Ecto neural progenitor cell (in vitro differentiated cells): ENCODE measurements at regions not wholly inside any gene's neighbourhood (a gene's known extent, or its start where the extent isn't known, plus 50 kb on each side); places are given as distances from the start of the nearest gene placed in this dataset.
A peak's percentile ranks its signal among the peaks of the same experiment; 100 is the strongest.
"Not testable (repeated sequence)": the region's sequence is repeated elsewhere in the genome, so short reads cannot be mapped to it uniquely, and the experiment has no call there.

Experiments used
- DNase-seq: peaks from one replicate; pipeline ENCODE4 v3.0.0-alpha.2; 2018; ENCODE audit warnings: low spot score

DNA sequence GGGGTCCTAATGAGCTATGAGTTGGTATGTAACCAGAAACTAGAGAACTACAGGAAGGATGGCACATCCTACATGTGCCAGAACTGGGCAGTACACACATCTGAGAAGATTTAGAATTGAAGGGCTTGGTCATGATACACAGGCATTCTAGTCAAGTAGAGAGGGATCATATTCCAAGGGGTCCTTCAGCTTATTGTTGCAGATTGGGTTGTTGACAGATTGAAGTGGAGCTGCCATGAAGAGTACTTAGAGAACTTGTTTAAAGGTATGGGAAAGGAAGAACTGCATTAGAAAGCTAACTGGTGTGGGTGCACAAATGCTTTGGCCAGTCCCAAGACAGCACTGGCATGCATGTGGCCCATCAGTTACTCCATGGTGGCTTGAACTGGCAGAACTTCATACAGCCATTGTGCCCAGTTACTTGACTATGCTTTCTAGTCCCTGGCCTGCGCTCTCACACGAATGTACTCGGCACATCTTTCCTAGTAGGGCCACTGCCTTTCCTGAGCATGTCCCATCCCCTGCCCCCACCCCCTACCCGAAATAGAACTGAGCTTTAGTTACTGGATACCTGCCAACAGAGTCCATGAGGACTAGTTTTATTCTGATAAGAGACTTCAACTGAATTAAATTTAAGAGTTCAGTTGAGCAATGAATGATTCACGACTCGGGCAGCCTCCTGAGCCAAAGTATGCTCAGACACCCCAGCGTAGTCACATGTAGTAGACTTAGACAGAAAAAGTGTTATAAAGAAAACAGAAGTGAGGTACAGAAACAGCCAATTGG, 64.0 kb downstream of the CCNG2 start:
- no peak for DNase-seq

DNA sequence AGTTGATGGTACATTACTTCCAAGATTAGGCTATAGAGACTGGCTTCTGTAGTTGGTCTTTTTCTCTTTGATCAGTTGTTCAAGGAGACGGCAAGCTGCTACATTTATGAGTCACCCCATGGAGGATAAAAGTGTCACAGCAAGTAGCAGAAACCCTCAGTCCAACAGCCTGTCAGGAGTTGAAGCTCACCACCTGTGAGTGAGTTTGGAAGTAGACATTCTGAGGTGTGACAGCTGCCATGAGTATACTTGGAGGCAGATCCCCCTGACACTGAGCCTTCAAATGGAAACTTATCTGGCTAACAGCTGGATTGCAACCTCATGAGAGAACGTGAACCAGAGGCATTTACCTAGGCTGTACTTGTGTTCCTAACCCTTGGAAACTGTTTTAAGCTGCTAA, 68.0 kb downstream of the CCNG2 start:
- DNase-seq = no peak

DNA sequence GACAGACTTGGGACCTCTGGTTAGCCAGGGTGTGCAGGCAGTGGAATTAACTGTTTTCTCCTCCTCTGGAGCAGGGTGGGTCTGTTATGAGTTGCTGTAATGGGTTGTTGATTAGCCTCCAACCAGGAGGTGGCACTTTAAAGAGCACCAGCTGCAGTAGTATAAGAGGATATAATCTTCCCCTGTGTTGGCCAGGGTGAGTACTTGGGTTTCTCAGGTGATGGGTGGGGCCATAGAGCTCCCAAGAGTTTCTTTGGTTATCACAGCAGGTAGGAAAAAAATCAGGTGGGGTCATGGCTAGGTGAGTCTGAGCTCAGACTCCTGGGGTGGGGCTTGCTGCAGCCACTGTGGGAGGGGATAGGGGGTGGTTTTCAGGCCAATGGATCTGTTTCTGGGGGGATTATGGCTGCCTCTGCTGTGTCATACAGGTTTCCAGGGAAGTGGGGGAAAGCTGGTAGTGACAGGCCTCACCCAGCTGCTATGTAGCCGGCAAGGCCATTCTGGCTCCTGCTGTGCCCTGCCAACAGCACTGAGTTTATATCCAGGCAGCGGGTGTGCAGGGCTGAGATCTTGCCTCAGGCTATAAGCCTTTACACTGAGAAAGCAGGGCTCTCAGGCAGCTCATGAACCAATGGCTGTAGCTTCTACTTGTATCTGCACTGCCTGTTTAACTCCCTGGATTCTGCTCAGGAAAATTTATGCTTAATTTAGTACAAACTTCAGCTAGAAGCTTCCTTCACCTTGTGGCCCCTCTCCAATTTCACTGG, 70.1 kb downstream of the CCNG2 start:
- DNase-seq = no peak

DNA sequence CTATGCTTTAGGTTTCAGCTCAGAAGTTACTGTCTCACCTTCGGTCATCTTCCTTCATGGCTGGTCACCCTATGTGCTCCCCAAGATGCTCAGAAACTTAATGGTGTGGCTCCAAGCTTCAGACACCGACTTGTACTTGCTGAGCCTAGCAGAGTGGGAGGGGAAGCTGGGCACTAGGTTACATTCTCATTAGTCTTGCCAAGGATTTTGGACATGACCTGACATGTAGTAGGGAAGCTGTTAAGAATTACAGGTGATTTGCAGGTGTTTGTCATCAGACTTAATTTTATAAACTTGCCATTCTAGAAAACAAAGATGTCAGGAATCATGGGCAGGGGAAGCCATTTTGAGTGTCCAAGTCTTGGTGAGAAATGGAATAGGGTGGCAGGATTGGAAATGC, 72.4 kb downstream of the CCNG2 start:
- DNase-seq = no peak

DNA sequence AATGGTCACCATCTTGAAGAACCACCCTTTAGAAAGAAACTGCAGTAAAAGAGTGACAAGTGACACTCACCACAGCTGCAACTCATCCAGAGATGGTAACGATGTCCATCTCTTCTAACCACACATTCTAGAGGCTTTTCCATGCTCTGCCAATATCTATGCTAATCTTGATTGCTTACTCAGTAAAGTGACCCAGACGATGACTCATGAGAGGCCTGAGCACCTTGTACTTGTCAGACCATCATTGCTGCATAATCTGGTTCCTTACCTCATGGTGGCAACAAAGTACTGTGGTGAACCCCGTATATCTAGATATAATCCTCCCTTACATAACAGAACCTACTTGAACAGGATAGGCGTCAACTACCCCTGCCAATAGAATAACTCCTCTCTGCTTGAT, 75.6 kb downstream of the CCNG2 start:
- no peak for DNase-seq

DNA sequence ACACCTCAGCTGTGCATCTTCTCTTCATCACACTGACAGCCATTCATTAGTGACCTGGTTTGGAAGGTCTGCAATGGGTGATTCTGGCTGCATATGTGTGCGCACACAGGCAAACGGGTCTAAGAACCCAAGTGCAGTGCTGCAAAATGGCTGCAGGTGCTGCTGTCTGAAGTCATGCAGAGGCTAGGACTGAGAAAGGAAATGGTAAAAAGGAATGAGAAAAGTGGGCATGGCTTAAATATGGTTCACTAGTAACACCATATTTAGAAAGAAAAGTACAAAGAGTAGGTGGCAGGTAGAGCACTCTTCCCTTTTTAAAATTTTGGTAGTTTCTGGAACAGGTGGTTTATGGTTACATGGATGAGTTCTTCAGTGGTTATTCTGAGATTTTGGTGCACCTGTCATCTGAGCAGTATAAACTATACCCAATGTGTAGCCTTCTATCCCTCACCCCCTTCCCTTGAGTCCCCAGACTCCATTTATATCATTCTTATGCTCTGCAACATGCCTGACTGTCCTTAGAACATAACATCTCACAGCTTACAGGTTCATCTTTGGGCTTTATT, 78.4 kb downstream of the CCNG2 start:
- DNase-seq = no peak

DNA sequence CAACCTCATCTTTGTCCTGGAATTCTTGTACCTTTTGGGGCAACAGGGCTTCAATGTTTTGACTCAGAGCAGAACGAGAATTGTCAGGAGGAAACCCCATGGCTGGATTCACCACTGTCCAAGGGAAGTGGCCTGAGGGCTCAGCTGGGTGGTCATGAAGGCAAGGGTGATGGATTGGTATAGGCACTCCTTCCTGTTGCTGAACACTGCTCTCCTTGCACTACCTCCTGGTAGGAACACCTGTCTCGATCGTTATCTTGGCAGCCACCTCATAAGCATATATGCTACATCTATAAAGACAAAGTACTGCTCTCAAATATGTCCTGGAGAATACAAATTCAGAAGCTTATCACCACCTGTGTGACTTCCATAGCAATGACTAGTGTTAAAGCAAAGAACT, 79.8 kb downstream of the CCNG2 start:
- no peak for DNase-seq

DNA sequence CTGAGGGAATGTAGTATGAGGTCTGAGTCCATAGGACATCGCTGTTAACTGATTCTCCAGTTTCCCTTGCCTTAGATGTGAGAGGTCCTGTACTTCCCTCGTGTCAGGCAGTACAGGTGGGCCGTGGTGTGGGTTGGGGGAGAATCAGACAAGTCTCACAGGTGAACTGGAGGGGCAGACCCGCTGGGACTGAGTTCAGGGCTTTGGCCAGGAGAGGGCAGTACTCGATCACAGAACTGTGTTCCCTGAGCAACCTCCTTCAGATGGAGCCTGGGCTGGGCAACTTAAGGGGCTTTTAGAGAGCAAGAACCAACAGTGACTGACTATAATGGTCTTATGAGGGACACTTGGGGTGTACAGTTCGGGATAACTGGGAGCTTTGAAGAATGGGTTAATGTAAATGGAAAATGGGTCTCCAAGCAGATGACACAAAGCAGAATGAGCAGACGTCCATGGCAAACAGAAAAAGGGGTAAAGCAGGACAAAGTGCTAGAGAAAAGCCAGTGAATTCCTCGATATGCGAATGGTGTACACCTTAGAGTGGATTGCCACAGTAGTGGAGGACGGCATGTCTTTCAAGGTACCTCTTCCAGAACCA, 83.6 kb downstream of the CCNG2 start:
- DNase-seq = peak; percentile 83

DNA sequence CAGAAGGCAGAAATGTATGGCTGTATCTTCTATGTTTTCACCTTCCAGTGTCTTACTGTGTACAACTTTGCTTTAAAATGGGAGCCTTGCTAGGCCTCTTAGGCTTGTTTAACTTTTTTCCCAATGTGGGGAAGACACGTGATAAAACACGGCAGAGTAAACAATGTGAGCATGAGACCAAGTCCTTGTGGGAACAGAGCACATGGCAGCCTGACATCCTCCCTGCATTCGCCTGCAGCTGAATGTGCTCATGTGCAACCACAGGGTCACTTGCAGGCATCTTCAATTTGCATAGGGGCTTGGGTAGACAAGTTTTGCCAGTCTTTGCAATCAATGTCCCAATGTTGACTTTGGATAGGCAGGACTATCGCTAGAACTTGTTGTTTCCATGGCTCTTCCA, 91.8 kb downstream of the CCNG2 start:
- DNase-seq = no peak

DNA sequence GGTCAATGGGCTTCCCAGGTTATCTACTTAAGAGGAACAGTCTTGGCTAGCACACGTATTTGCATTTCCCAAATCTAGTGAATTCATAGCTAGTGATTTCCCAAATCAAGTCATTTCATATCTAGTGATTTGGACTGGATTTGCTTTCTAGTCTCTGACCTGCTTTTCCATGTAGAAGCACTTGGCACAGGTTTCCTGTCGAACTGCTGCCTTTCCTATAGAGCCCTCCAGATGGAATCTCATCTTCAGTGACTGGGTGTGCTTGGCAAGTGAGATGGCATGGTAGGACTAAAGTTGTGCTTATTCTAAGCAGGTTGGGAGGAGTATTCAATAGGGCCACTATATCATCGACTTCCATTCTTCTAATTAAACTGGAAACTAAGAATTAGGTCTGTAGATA, 94.7 kb downstream of the CCNG2 start:
- DNase-seq = no peak

DNA sequence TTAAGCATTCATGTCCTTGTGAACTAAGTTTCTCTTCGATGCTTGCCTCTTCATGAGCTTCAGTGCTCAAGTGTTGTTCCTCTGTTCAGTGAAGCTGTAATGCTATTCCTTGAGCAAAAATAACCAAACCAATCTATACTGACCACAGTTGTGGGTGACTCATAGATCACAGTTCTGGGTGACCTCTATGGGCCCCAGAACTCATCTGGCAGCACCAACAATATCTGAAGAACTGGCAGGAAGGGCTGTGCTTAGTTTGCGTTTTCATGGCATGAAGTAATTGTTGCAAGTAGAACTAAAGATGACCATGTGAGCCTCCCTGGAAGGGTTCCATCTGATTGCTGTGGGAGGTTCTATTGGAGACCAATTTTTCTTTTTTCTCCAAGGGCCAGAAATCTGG, 106.2 kb downstream of the CCNG2 start:
- DNase-seq = no peak

DNA sequence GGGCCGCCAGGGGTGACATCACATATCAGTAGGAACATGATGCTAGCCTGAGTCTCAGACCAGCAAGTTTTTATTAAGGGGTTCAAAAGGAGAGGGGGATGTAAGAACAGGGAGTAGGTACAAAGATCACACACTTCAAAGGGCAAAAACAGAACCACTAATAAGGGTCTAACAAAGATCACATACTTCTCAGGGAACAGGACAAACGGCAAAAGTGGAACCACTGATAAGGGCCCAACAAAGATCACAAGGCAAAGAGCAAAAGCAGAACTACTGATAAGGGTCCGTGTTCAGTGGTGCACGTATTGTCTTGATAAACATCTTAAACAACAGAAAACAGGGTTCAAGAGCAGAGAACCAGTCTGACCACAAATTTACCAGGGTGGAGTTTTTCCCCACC, 107.0 kb downstream of the CCNG2 start:
- not testable (repeated sequence) for DNase-seq

DNA sequence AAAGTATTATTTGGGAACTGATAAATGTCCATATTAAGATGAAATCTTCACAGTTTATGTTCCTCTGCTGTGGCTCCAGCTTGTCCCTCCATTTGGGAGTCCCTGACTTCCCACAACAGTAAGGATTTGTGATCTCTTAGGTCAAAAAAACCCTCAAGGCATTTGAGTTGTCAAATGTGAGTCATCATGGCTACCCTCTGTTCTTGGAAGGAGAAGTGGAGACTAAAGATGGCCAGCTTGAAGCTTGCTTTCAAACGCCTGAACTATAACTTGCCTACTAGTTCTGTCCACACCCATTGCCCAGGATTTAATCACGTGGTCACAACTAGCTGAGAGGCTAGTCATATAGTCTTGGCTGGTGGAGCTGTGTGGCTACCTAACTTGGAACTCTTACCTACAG, 107.8 kb downstream of the CCNG2 start:
- DNase-seq = no peak

DNA sequence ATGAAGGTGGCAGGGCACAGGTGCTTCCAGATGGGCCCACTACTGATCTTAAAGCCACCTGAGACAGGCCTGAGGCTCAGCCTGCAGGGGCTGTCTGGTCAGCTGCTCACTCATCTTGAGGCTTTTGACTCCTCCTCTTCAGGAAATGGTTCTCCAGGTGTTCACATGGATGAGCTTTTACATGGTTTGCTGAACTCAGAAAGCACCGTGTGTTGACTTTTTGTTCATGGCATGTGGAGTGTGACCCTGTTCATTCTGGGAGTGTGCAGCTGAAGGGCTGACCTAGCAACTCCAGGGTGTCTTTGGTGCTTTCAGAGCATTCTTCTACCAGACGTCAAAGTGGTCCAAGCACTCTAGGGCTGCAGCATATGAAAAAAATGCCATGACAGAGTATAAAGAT, 111.1 kb downstream of the CCNG2 start:
- DNase-seq = no peak

DNA sequence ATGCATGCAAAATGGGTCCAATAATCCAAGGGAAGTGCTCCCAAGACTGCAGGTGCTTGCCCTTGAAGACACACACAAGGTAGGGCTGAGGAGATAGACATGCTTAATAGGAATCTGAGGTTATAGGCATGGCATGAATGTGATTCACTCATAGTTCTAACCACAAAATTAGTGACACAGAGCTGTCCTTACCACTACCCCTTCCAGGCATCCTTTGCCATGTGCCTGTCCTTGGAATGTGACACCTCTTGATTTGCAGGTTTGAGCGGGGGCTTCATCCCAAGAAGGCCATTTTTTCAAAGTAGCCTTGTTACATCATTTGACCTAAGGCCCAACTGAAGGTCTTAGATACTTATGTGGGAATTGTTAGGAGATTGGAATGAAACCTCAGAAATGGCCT, 112.5 kb downstream of the CCNG2 start:
- DNase-seq = no peak

DNA sequence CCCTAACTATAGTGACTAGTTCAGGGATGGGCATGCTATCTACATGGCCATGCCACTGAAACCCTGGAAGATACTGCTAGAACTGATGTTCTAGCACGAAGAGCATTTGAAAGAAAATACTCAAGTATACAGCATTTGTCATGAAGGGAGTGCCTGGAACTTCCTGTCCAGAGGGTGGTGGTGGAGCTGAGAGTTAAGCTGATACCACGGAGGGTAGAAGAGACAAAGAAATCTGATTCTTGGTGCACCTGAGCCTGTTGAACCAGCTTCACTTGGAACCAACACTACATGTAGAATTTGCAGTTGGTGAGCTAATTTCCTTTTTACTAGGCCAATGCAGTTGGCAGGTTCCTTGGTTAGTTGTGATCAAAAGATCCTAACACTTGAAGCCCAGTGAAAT, 116.4 kb downstream of the CCNG2 start:
- DNase-seq = no peak

DNA sequence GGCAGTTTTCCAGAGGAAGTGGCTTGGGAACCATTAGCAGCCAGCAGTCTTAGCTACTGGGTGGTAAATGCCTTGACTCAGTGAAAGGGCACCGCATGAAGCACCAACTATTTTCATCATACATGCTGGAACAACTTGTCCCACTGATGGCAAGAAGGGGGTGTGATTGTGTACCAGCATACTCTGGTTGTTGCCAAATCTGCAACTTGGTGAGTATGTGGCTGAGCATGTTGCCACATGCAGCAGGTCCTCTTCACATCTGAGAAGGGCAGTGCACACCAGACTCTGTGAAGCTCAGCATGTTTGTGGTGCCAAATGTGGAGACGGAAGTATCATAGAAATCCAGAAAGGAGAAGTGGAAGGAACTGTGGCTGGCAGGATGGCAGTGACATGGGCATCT, 122.1 kb downstream of the CCNG2 start:
- DNase-seq = not testable (repeated sequence)

DNA sequence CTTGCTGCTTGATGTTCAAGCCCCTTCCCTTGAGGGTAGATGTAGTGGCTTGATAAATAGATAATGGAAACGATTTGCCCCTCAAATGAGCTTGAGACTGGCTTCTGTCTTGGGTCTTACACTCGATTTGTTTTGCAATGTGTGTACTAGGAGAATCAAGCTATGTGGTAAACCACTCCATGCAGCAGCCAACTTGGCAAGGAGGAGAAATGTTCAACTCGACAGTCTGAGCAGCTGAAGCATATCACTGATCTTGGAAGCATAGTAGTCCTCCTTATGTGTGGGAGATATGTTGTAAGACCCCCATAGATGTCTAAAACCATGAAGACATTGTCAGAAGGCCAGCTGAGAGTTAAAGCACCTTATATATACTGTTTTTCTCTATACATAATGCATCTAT, 125.3 kb downstream of the CCNG2 start:
- DNase-seq = no peak

DNA sequence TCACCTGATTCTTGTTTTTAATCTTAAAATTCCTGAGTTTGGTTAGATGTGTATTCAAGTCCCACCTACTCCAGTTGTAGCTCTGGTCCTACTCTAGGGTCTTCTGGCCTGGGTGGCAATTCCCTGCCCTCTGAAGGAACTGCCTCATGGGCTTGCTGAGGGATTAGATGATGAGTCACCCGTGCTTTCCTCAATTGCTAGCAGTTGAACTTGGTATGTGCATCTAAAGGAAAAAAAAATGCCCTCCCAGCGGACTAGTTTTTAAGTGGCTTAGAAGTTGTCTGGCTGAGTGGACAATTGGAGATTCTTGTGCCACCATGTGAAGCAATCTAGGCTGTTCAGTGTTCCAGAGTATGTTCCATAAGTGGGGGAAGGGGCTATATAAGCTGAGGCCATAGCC, 127.0 kb downstream of the CCNG2 start:
- DNase-seq = no peak

DNA sequence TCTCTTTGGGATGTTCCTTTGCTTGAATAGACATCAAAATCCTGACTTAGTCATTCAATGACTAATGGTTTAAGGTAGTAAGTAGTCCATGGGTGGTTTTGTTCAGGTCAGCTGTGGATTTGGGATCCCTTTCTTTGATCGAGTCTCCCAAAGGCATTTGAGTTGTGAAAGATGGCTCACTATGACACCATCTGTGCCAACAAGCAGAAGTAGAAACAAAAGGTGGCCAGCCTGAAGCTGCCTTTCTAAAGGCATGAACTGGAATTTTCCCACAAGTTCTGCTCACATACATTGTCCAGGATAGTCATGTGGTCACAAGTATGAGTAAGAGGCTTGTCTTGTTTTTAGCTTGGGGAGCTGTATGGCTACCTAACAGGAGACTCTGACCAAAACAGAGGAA, 129.9 kb downstream of the CCNG2 start:
- no peak for DNase-seq

DNA sequence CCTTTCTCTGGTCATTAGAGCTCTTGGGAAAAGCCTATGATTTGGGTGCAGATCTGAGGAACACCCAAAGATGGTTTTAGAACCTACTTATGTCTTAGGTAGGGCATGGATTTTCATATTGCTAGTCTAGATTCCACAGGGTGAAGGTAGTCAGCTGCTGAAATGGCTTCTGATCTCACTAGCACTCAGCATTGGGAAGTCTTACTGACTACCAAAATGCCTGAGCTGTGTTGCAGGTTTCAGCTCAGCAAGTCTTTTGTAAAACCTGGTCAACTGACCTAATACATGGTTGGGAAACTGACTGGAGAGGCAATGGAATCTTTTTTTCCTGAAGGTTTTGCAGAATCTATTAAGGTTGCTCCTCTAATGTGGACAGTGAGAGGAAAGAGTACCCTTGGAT, 136.4 kb downstream of the CCNG2 start:
- no peak for DNase-seq

DNA sequence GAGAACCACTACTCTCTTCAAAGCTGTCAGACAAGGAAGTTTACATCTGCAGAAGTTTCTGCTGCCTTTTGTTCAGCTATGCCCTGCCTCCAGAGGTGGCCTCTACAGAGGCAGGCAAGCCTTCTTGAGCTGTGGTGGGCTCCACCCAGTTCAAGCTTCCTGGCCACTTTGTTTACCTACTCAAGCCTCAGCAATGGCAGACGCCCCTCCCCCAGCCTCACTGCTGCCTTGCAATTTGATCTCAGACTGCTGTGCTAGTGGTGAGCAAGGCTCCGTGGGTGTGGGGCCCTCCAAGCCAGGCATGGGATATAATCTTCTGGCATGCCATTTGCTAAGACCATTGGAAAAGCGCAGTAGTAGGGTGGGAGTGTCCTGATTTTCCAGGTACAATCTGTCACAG, 144.0 kb downstream of the CCNG2 start:
- not testable (repeated sequence) for DNase-seq

DNA sequence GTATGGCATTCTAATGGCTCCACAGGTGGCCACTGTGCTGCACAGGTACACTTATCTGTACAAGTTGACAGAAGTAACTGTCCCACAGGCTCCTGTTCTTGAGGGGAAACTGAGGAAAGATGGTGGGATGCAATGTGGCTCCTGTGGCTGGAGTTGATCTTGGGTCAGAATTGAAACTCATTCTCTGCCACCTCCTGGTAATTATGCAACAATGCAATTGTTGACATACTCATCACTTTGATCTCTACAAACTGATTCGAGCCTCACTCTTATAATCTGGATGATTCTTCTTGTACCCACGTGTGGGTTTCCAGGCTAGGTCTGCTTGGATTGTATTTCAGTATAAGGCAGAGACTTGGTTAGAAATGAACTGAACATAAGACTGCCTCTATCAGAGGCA, 148.8 kb downstream of the CCNG2 start:
- DNase-seq = no peak
